Activated T-cell treated with anti-CD3 and anti-CD28 coated beads, Interleukin-2, amount 50 U/mL, for 4 hours (primary cell): ENCODE measurements at regions not wholly inside any gene's neighbourhood (a gene's known extent, or its start where the extent isn't known, plus 50 kb on each side); places are given as distances from the start of the nearest gene placed in this dataset.

Source experiments
- ATAC-seq, 2 donors: fragments of 200-7000 bp; cut with Tn5 transposase; one replicate each; pipeline ENCODE4 v1.10.0; 2021
- DNase-seq: peaks from one replicate; pipeline ENCODE4 v3.0.0-alpha.2; 2020
- H3K27me3 Mint-ChIP-seq: one replicate; pipeline ENCODE4 v1.8.0; 2021; ENCODE audit warnings: low read depth, mixed read lengths
- H3K36me3 Mint-ChIP-seq: one replicate; pipeline ENCODE4 v1.8.0; 2022; ENCODE audit warnings: mixed read lengths; ENCODE audit not compliant: insufficient read depth
- H3K4me1 Mint-ChIP-seq: one replicate; pipeline ENCODE4 v1.8.0; 2021; ENCODE audit warnings: low read depth, mixed read lengths
- H3K4me3 Mint-ChIP-seq: one replicate; pipeline ENCODE4 v1.8.0; 2021; ENCODE audit warnings: mild to moderate bottlenecking, moderate library complexity, mixed read lengths
- H3K9me3 Mint-ChIP-seq: one replicate; pipeline ENCODE4 v1.8.0; 2021; ENCODE audit warnings: mixed read lengths

- H3K4me3 Mint-ChIP-seq = no peak overlapping the region
- DNase-seq = no peak
- no peaks in the 10 kb centered on the region for H3K36me3 Mint-ChIP-seq
- peaks cover 4% of the 10 kb centered on the region for H3K9me3 Mint-ChIP-seq
- peaks cover 15% of the 10 kb centered on the region for H3K27me3 Mint-ChIP-seq
- H3K4me1 Mint-ChIP-seq = peaks cover 8% of the 10 kb centered on the region
- ATAC-seq = no peak
Measured at GRCh38 chr10:78247821-78248220, 214.2 kb downstream of the RPS24 start.

- no peaks in the 10 kb centered on the region for H3K9me3 Mint-ChIP-seq
- DNase-seq = no peak
- H3K4me1 Mint-ChIP-seq = peaks cover 8% of the 10 kb centered on the region
- no peak for ATAC-seq
- H3K4me3 Mint-ChIP-seq = no peak overlapping the region
- no peaks in the 10 kb centered on the region for H3K36me3 Mint-ChIP-seq
- peaks cover 13% of the 10 kb centered on the region for H3K27me3 Mint-ChIP-seq
Measured at GRCh38 chr10:78248651-78249464, 215.2 kb downstream of the RPS24 start.

- Mint-ChIP-seq H3K4me3 (no peak overlapping the region), H3K36me3 (no peaks in the 10 kb centered on the region), H3K27me3 (peaks cover 13% of the 10 kb centered on the region), H3K9me3 (no peaks in the 10 kb centered on the region), H3K4me1 (peaks cover 8% of the 10 kb centered on the region)
- no peak for ATAC-seq
- DNase-seq = no peak
Measured at GRCh38 chr10:78249690-78250089, 216.0 kb downstream of the RPS24 start.

GRCh38 chr10:78250313-78251015 lies 216.8 kb downstream of the RPS24 start:
- ATAC-seq = no peak
- Mint-ChIP-seq H3K9me3 (no peaks in the 10 kb centered on the region), H3K27me3 (peaks cover 13% of the 10 kb centered on the region)

GRCh38 chr10:78251016-78251385 lies 217.3 kb downstream of the RPS24 start:
- no peaks in the 10 kb centered on the region for H3K9me3 Mint-ChIP-seq
- DNase-seq (no peak), ATAC-seq (no peak)
- H3K36me3 Mint-ChIP-seq = no peaks in the 10 kb centered on the region
- H3K27me3 Mint-ChIP-seq = peaks cover 13% of the 10 kb centered on the region
- H3K4me3 Mint-ChIP-seq = no peak overlapping the region
- peaks cover 8% of the 10 kb centered on the region for H3K4me1 Mint-ChIP-seq

More at GRCh38 chr10:78250313-78251015, 216.8 kb downstream of the RPS24 start:
- no peaks in the 10 kb centered on the region for H3K36me3 Mint-ChIP-seq
- DNase-seq = no peak
- peaks cover 8% of the 10 kb centered on the region for H3K4me1 Mint-ChIP-seq
- no peak overlapping the region for H3K4me3 Mint-ChIP-seq

- no peaks in the 10 kb centered on the region for H3K36me3 Mint-ChIP-seq
- DNase-seq (no peak), ATAC-seq (no peak)
- H3K4me1 Mint-ChIP-seq = peaks cover 8% of the 10 kb centered on the region
- H3K9me3 Mint-ChIP-seq = no peaks in the 10 kb centered on the region
- H3K4me3 Mint-ChIP-seq = no peak overlapping the region
- H3K27me3 Mint-ChIP-seq = peaks cover 13% of the 10 kb centered on the region
Measured at GRCh38 chr10:78252286-78252685, 218.6 kb downstream of the RPS24 start.

GRCh38 chr10:78253063-78253853 lies 219.6 kb downstream of the RPS24 start:
- Mint-ChIP-seq H3K4me1 (peaks cover 6% of the 10 kb centered on the region), H3K27me3 (peaks cover 7% of the 10 kb centered on the region), H3K9me3 (no peaks in the 10 kb centered on the region), H3K36me3 (no peaks in the 10 kb centered on the region), H3K4me3 (no peak overlapping the region)
- DNase-seq (no peak), ATAC-seq (no peak)

GRCh38 chr10:78254013-78254412 lies 220.3 kb downstream of the RPS24 start:
- Mint-ChIP-seq H3K27me3 (peaks cover 6% of the 10 kb centered on the region), H3K9me3 (no peaks in the 10 kb centered on the region), H3K36me3 (no peaks in the 10 kb centered on the region), H3K4me1 (peaks cover 5% of the 10 kb centered on the region), H3K4me3 (no peak overlapping the region)
- ATAC-seq (no peak), DNase-seq (no peak)

GRCh38 chr10:78255214-78255613 lies 221.6 kb downstream of the RPS24 start:
- H3K27me3 Mint-ChIP-seq = no peaks in the 10 kb centered on the region
- H3K36me3 Mint-ChIP-seq = no peaks in the 10 kb centered on the region
- DNase-seq (no peak), ATAC-seq (no peak)
- H3K4me3 Mint-ChIP-seq = no peak overlapping the region
- no peaks in the 10 kb centered on the region for H3K9me3 Mint-ChIP-seq
- peaks cover 4% of the 10 kb centered on the region for H3K4me1 Mint-ChIP-seq

GRCh38 chr10:78255796-78256638 lies 222.4 kb downstream of the RPS24 start:
- no peak for DNase-seq
- Mint-ChIP-seq H3K9me3 (no peaks in the 10 kb centered on the region), H3K27me3 (no peaks in the 10 kb centered on the region), H3K4me3 (no peak overlapping the region), H3K36me3 (no peaks in the 10 kb centered on the region), H3K4me1 (no peaks in the 10 kb centered on the region)
- no peak for ATAC-seq

GRCh38 chr10:78258323-78259030 lies 224.8 kb downstream of the RPS24 start:
- Mint-ChIP-seq H3K4me3 (no peak overlapping the region), H3K9me3 (no peaks in the 10 kb centered on the region), H3K4me1 (no peaks in the 10 kb centered on the region), H3K36me3 (no peaks in the 10 kb centered on the region), H3K27me3 (no peaks in the 10 kb centered on the region)
- ATAC-seq = no peak
- DNase-seq = no peak

- ATAC-seq (no peak), DNase-seq (no peak)
- Mint-ChIP-seq H3K27me3 (no peaks in the 10 kb centered on the region), H3K36me3 (no peaks in the 10 kb centered on the region), H3K9me3 (no peaks in the 10 kb centered on the region), H3K4me3 (no peak overlapping the region), H3K4me1 (no peaks in the 10 kb centered on the region)
Measured at GRCh38 chr10:78259391-78259790, 225.7 kb downstream of the RPS24 start.

- no peak for ATAC-seq
- H3K4me3 Mint-ChIP-seq = no peak overlapping the region
- no peaks in the 10 kb centered on the region for H3K27me3 Mint-ChIP-seq
- no peaks in the 10 kb centered on the region for H3K9me3 Mint-ChIP-seq
- no peaks in the 10 kb centered on the region for H3K36me3 Mint-ChIP-seq
- DNase-seq = no peak
- no peaks in the 10 kb centered on the region for H3K4me1 Mint-ChIP-seq
Measured at GRCh38 chr10:78260141-78260540, 226.5 kb downstream of the RPS24 start.
